Stimulated activated CD8-positive, alpha-beta memory T cell treated with anti-CD3 and anti-CD28 coated beads, Interleukin-12 subunit alpha, Interleukin-12 subunit beta, amount 100 ng/mL, for 4 hours (primary cell): ENCODE measurements at regions not wholly inside any gene's neighbourhood (a gene's known extent, or its start where the extent isn't known, plus 50 kb on each side); places are given as distances from the start of the nearest gene placed in this dataset.

Experiments used
- DNase-seq: peaks from one replicate; pipeline ENCODE4 v3.0.0-alpha.2; 2020; ENCODE audit warnings: low read depth

DNA sequence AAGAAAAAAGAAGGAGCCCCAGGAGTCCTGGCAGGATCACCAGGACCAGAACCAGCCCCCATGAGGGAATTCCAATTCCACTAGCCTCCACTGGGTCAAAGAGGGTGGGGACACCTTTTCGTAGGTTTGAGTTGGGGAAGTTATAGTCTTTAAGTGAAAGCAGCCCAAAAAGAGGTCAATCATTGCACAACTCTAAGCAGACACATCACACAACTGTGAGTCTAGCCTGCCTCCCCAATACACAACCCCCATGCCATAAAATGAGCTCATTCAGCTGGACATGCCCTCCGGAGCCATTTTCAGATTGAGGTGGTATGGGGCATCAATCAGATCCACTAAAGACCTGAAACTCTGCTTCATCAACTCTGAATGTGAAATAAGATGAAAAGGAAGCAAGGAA lies 179.9 kb downstream of the NPHP4 start:
- no peak for DNase-seq

DNA sequence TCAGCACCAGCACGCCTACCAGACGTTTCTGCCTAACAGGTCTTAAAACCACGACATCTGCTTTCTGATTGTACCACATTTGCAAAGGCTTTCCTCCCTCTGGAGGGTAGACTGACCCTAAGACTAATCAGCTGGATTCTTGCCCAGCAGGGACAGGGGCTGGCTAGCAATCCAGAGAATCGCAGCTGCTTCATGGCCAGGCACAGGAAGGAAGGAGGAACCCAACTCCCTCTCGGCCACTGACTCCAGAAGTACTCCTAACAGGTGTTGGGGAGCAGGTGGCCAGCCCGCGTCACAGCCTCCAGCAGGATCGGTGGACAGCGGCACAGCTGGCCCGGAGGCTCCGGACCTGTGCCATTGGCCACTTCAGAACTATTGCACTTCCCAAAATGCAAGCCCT lies 180.8 kb downstream of the NPHP4 start:
- no peak for DNase-seq

DNA sequence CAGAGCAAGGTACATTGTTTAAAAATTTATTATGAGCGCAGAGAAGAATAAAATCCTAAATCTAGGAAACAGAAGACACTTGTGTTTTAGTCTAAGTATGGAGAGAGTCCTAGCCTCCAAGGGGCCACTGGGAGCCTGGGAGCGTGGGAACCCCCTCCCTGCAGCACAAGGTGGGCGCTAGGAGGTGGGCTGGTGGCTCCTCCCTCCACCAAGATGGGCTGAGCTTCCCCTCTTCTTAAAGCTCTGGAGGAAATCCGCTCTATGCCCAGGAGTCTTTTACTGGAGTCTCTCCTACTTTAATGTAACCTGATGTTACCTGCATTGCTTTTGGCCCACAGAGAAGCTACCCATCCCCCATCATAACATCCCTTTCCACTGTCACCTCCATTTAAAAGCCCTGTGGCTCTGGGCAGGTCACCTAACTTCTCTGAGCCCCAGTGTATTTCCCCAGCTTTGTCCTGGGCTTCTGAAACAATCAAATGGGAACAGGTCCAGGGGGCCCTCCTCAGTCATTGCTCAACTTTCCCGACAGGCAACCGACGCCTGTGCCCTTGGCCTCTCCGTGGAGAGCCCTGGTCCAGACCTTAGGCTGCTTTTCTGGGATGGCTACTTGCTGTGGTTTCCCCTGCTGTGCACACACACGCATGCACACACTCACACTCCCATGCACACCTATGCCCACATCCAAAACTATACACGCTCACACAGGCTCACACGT lies 181.5 kb downstream of the NPHP4 start:
- no peak for DNase-seq

DNA sequence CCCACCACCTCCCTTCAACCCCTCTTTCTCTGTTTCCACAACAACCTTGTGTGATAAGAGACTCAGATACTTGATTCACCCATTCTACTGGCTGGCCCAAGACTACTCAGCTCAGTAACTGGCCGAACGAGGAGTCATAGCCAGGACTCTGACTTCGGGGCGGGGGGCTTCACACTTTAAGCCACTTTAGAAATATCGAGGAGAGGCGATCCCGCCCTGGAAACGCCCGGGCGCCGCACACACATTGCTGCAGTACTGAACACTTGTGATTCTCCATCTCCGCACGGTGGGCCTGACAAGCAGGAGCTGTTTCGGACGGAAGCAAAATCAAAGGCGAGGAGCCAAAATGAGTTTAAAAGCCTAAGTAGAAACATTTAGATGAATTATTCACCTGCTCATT lies 182.1 kb downstream of the NPHP4 start:
- no peak for DNase-seq

DNA sequence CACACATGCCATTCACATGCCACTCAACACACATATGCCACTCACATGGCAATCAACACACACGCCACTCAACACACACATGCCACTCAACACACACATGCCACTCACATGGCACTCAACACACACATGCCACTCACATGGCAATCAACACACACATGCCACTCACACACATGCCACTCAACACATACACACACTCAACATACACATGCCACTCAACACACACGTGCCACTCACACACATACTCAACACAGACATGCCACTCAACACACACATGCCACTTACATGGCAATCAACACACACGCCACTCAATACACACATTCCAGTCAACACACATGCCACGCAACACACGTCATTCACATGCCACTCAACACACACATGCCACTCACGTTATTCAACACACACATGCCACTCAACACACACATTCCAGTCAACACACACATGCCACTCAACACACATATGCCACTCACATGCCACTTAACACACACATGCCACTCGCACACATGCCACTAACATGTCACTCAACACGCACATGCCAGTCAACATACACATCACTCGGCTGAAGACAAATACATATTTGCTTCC lies 182.9 kb downstream of the NPHP4 start:
- DNase-seq, result no peak

DNA sequence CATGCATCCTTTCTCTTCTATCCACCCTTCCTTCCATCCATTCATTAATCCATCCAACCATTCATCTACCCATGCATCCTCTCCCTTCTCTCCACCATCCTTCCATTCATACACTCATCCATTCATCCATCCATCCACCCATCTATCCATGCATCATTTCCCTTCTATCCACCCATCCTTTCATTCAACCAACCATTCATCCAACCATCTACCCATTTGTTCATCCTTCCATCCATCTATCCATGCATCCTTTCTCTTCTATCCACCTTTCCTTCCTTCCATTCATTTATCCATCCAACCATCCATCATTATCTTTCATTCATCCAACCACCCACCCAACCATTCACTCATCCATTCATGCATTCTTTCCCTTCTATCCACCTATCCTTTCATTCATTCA lies 188.4 kb downstream of the NPHP4 start:
- DNase-seq, result no peak

DNA sequence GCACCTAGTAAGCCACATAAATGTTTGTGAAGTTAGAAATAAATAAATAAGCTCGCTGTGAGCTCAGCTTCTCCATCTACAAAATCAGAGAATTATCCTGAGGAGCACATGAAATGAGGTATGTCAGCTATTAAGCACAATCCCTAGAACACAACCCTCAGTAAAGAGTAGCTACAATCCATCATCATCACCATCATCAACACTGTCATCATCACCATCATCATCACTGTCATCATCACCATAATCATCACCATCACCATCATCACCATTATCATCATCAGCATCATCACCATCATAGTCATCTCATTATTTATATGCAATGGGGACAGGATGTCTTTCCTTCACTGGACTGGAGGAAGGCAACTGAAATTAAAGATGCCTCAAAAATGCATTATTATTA lies 189.6 kb downstream of the NPHP4 start:
- DNase-seq, result no peak

DNA sequence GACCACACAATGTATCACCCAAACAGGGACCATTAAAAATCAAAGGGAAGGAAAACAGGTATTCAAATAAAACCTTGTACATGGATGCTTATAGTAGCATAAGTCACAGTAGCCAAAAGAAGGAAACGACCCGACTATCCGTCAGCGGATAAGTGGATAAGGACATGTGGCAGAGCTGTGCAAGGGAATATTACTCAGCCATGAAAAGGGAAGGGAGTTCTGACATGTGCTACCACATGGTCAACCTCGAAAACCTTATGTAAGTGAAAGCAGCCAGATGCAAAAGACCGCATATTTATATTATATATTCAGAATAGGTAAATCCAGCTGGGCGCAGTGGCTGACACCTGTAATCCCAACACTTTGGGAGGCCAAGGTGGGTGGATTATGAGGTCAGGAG lies 193.3 kb downstream of the NPHP4 start:
- DNase-seq, result no peak

DNA sequence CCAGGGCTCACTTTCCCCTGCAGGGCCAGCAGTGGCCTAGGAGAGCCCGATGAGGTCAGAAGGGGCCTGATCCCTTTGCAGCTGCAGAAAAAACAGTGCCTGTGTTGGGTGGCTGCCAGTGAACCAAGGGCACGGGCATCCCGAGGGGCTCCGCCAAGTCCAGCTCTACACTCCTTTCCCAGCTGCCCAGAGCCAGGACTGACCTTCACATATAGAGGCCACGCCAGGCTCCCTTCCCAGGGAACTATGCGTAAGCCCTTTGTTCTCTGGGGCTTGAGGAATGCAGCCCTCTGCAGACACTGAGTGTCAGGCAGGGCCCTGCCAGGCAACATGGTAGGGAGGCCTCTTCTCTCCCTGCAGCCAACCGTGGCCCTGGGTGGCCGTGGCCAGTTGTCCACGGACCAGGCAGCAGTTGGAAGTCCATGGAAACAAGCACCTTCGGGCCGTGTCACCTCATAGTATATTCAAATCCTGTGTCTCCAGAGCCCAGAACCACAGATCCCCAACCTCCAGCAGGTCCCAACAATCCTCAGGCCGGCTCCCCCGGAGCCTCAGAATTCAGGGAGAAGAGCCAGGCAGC lies 194.0 kb downstream of the NPHP4 start:
- no peak for DNase-seq

DNA sequence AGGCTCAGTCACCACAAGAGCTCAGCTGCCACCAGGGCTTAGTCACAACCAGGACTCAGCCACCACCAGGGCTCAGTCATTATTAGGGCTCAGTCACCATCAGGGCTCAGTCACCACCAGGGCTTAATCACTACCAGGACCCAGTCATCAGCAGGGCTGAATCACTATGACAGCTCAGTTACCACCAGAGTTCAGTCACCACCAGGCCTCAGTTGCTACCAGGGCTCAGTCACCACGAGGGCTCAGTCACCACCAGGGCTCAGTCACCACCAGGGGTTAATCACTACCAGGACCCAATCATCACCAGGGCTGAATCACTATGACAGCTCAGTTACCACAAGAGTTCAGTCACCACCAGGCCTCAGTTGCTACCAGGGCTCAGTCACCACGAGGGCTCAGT lies 196.2 kb downstream of the NPHP4 start:
- no peak for DNase-seq

DNA sequence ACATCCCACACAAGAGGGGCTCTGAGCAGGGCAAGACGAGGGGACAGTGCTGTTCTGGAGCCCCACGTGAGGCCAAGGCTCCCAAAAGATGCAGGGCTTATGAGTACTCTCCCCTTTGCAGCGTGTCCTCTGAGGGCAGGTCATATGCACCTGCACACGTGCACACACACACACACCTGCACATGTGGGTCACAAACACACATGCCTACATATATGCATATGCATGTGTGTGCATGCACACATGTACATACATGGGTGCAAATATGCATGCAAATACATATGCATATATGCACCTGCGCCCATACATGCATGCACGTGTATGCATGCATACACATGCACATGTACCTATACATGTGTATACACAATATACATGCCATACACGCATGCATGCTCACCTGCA lies 197.9 kb downstream of the NPHP4 start:
- no peak for DNase-seq

DNA sequence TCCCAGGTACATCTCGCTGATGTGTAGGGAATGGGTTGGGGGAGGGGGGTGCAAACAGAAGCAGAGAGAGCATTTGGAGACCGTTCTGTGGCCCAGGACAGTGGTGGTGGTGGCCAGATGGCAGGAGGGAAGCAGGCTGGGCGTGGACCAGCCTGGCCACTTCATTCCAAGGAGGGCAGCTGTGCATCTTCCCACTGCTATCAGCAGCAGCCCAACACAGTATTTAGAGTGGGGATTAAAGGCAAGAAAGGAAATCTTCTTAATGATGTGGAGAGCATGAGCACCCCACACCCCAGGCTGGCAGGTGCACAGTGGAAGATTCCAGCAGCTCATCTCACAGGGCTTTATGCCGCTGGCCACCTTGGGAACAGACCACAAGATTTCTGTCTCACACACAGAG lies 198.7 kb downstream of the NPHP4 start:
- no peak for DNase-seq

DNA sequence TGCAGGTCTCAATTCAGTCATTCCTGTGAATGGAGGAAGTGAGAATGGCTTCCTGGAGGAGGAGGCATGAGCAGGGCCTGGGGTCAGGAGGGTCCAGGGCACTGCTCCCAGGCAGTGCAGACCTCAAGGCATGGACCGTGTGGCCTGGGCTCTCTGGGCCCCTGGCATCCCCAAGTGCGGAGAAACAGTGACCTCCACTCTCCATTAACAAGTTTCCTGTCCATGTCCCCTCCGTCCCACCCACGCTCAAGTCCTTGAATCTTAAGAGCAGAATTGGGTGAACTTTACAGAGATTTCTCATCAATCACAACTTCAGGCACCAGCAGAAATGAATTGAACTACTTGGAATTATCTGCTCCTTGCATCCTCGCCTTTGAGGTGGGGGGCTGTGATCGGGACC lies 211.1 kb downstream of the NPHP4 start:
- DNase-seq, result no peak

DNA sequence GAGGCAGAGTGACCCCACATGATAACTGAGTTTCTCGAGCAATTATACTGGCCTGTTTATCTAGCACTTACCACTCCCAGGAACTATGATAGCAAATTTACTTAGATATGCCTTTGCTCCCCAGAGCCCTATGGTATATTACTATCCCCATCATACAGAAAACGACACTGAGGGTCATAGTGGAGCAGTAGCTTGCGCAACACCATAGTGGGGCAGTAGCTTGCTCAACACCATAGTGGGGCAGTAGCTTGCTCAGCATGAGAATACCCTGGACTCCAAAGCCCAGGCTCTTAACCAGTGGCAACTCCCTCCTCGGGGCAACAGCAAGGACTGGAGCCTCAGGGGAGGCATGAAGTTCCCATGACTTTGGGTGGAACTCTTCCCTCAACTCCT lies 211.9 kb downstream of the NPHP4 start:
- no peak for DNase-seq

DNA sequence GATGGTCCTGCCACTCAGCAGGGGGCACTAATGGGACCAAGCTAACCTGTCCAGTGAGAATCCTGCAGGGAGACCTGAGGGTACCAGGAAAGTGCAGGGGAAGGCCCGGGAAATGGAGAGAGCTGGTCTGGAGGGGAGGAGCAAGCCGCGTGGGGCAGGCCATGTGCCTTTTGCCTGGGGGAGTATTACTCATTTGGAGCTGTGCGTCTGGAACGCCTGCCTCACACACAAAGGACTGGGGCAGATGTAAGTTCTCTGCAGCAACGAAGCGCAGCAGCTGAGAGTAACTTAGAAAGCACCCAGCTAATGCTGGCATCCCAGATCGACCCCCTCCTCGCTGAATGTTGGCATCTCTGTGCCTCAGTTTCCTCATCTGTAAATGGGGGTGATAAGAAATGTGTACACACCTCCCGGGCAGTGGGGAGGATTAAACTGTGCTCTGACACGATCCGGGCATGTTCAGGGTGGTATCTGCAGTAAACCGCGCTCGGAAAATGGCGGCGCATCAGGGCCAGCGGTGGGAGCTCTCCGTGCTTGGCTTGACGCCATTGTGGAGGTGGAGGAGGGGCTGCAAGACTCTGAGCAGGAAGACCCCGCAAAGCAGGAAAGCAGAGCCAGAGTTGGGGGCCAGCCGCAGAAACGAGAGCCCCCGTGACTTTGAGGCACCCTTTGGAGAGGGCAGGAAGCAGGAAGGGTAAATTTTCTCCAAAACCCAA lies 212.5 kb downstream of the NPHP4 start:
- no peak for DNase-seq

DNA sequence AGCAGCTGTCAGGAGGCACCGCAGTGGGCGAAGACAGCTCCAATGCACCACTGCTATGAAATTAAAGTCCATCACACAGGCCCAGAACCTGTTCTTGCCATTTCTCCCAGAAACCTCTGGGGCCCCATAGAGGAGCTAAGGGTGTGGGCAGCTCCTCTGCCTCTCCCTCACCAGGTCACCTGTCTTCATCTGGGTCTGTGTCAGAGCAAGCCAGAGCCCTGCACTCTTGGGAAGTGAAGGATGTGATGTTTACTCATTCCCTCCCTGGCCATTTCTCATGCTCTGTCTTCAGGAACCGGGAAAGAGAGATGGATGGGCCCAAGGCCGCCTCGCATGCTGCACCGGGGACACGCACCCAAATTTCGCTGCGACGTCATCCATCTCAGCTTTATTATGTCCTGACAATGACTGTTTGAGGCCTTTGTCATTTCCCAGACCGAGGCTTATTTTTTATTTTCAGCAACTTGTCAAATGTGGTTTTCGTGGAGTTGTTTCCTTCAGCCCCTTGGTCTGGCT lies 216.1 kb downstream of the NPHP4 start:
- no peak for DNase-seq

DNA sequence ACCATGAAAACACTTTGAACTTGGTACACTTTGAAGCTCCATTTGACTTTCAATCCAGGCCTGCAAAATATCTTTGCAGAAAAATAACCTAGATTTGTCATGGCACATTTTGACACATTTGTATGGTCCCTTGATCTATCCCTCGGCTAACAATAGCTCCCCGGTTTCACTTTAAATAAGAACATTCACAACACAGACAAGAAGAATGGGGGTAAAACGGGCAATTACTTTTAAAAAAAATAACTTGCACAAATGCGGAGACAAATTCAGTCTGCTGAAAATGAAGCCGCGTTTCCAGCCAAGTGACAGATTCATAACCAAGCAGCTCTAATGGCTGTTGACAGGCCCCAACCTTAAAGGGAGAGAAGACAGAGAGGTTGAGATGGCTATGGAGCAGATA lies 218.2 kb downstream of the NPHP4 start:
- no peak for DNase-seq

DNA sequence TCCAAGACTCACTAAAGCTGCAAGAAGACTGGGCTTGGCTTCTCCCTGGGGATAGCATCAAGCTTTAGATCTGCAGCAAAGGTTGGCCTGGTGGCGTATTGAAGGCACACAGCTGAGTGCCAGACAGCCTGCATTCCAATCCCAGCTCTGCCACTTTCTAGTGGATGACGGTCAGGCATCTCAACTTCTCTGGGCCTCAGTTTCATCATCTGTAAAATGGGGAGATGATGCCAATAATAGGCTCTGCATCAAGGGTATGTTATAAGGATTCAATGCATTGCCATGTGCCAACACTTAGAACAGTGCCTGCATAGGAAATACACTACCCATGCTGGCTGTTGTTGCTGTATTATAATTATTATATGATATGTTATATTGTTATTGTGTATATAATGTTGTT lies 220.4 kb downstream of the NPHP4 start:
- DNase-seq, result no peak

DNA sequence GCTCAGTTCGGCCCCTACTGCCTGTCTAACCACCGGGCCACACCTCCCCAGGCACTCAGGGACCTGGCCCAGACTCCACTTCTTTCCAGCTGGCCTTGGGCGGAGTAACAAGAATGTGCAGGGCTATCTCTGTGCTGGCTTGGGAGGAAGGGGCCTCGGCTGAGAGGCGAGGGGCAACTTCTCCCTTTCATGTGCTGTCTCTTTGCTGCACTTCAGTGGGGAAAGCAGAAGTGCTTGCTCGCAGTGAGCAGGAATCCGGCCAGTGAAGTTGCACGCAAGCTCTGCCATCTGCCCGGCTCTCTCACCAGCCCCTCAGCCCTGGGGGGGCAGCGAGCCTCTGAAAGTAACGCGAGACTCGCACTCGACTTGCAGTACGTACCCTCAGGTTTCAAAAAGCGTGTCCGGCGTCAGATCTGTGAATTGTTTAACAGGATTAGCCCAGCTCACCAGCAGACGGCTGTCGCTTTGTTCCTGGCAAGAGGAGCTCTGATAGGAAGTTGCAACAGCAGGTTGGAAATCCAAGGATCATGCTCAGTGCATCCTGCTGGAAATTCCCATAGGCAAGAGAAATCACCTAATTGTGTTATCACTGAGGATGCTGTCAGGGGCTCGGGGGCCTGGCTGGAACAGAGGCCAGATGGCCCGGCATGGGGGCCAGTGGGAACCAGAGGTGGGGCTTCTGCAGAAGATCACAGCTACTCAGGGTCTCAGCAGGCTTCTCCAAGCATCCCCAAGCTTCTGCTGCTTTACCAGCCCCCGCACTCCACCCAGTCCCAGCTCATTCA lies 221.1 kb downstream of the NPHP4 start:
- no peak for DNase-seq

DNA sequence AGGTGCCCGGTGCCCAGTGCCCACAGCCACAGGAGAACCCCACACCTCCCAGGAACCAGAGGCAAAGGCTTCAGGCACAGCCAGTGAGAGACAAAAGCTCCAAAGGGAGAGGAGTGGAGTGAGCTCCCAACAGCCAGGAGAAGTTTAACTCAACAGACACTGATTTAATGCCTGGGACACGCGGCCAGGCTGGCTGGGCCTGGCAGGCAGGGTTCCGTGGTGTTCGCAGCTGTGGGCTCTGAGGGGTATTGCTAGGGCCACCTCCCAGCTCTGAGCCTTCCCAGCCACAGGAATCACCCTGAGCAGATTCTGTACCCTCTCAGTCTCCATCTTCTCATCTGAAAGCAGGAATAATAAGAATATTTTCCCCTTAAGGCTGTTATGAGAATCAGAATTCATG lies 222.5 kb downstream of the NPHP4 start:
- DNase-seq, result no peak

DNA sequence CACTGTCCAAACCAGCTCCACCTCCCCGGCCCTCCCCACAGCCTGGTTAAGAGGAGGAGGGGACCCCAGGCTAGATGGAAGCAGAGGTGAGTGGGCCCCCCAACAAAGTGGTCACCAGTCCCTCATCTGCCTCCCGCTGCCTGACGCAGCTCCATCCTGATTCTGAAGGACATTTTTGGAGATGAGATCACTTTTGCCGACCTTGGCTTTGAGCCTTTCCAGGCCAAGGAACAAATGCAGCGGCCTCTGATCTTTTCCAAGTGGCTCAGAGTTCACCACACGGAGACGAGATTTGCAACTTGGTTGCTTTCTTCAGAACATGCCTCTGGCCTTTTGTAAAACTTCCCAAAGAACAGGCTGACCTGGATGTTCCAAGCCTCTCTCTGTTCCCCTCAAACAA lies 223.1 kb downstream of the NPHP4 start:
- DNase-seq, result no peak

DNA sequence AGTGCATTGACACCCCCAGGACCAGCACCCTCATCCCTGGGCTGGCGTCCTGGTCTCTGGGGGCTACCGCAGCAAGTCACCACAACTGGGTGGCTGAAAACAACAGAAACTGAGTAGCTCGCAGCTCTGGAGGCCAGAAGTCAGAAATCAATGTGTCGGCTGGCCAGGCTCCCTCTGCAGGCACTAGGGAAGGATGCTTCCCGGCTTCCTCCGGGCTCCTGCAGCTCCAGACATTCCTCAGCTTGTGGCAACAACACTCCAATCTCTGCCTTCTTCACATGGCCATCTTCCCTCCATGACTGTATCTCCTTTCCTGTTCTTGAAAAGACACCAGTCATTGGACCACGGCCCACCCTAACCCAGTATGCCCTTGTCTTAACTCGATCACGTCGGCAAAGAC lies 224.2 kb downstream of the NPHP4 start:
- DNase-seq, result no peak
